Activated CD8-positive, alpha-beta T cell treated with anti-CD3 and anti-CD28 coated beads, Interleukin-2, amount 10 ng/mL, durations not matched to agents 7 days and 5 days (primary cell): ENCODE measurements at regions not wholly inside any gene's neighbourhood (a gene's known extent, or its start where the extent isn't known, plus 50 kb on each side); places are given as distances from the start of the nearest gene placed in this dataset.
A peak's percentile ranks its signal among the peaks of the same experiment; 100 is the strongest.
"Not testable (repeated sequence)": the region's sequence is repeated elsewhere in the genome, so short reads cannot be mapped to it uniquely, and the experiment has no call there.

ENCODE experiments used
- ATAC-seq: fragments of 150-1000 bp; cut with Tn5 transposase; one replicate; pipeline ENCODE4 v1.10.0; 2021; ENCODE audit warnings: moderate library complexity
- CTCF ChIA-PET: fragments of 350-600 bp; sonication (Branson Sonifier 250); formaldehyde crosslinking; loops from one replicate; lab custom pipeline; 2021; ENCODE audit warnings: antibody characterized with exemption; lab: Charles Lee
- POLR2A ChIA-PET: fragments of 350-600 bp; sonication (Branson Sonifier 250); formaldehyde crosslinking; loops from one replicate; lab custom pipeline; 2021; ENCODE audit warnings: antibody characterized with exemption; lab: Charles Lee
- DNase-seq: peaks from one replicate; pipeline ENCODE4 v3.0.0-alpha.2; 2020
- H3K27ac Mint-ChIP-seq: one replicate; pipeline ENCODE4 v1.8.0; 2021; ENCODE audit warnings: mild to moderate bottlenecking, mixed read lengths
- H3K27me3 Mint-ChIP-seq: one replicate; pipeline ENCODE4 v1.8.0; 2021; ENCODE audit warnings: low read depth, mixed read lengths
- H3K36me3 Mint-ChIP-seq: one replicate; pipeline ENCODE4 v1.8.0; 2021; ENCODE audit warnings: low read depth, mixed read lengths
- H3K4me1 Mint-ChIP-seq: one replicate; pipeline ENCODE4 v1.8.0; 2021; ENCODE audit warnings: low read depth, mixed read lengths
- H3K4me3 Mint-ChIP-seq: one replicate; pipeline ENCODE4 v1.8.0; 2021; ENCODE audit warnings: mild to moderate bottlenecking, mixed read lengths
- H3K9me3 Mint-ChIP-seq: one replicate; pipeline ENCODE4 v1.8.0; 2022; ENCODE audit warnings: mixed read lengths; ENCODE audit not compliant: insufficient read depth

DNA sequence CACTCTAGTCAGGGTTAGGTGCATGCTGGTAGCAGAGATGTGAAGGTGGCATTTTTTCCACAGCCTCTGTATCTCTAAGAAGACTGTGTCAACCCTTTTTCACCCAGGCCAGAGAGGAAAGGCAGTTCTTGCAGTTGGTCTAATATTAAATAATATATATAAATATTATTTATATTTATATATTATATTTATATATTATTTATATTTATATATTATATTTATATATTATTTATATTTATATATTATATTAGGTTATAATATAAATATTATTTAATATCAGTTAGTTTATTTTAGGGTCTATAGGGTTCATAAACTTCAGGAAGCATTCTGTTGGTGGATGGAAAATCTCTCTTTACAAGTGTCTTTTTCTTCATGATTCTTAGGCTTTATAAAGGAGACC lies 218.6 kb upstream of the DMRTA1 start:
- peaks cover 31% of the 10 kb centered on the region for H3K27me3 Mint-ChIP-seq
- H3K4me3 Mint-ChIP-seq, result no peak overlapping the region
- peaks cover 9% of the 10 kb centered on the region for H3K9me3 Mint-ChIP-seq
- ATAC-seq (no peak), DNase-seq (no peak)
- H3K27ac Mint-ChIP-seq, result no peak overlapping the region
- H3K36me3 Mint-ChIP-seq, result peaks cover 4% of the 10 kb centered on the region
- no peaks in the 10 kb centered on the region for H3K4me1 Mint-ChIP-seq
- POLR2A ChIA-PET, result no interaction called here
- CTCF ChIA-PET, result interaction anchor here (1.1 to 2.0 kb wide), 2 partner anchors 11 to 414 kb away, joined by 4 read pairs; no protein-coding TSS in a partner anchor

- no peak for DNase-seq
- ChIA-PET POLR2A (no interaction called here), CTCF (interaction anchor here (1.3 to 2.0 kb wide), 2 partner anchors 10 to 182 kb away, joined by 3 to 4 read pairs; no protein-coding TSS in a partner anchor)
- H3K36me3 Mint-ChIP-seq, result peaks cover 4% of the 10 kb centered on the region
- ATAC-seq, result no peak
- peaks cover 33% of the 10 kb centered on the region for H3K27me3 Mint-ChIP-seq
- no peaks in the 10 kb centered on the region for H3K4me1 Mint-ChIP-seq
- no peak overlapping the region for H3K27ac Mint-ChIP-seq
- no peak overlapping the region for H3K4me3 Mint-ChIP-seq
- peaks cover 9% of the 10 kb centered on the region for H3K9me3 Mint-ChIP-seq
These were observed 218.1 kb upstream of the DMRTA1 start for GRCh38 chr9:22228542-22228941.

DNA sequence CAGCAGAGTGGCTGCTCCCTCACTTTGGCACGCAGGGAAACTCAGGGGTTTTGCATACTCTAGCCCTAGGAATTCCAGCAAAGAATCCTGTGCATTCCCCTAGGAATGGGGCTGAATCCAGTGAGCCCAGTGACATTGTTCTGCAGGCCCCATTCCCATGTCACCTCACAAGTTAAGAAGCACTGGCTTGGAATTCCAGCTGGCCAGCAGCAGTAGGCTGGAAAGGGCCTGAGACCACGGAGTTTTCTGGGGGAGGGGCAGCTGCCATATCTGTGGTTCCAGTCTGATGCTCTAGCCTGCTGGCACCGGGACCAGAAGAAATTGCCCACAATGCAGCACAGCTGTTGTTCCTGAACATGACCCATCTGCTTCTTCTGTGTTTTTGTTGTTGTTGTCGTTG lies 217.6 kb upstream of the DMRTA1 start:
- DNase-seq (no peak), ATAC-seq (no peak)
- peaks cover 32% of the 10 kb centered on the region for H3K27me3 Mint-ChIP-seq
- H3K4me3 Mint-ChIP-seq, result no peak overlapping the region
- H3K9me3 Mint-ChIP-seq, result peaks cover 9% of the 10 kb centered on the region
- H3K27ac Mint-ChIP-seq, result no peak overlapping the region
- H3K36me3 Mint-ChIP-seq, result peaks cover 4% of the 10 kb centered on the region
- CTCF ChIA-PET, result interaction anchor here (0.6 to 2.0 kb wide), 3 partner anchors 10 to 415 kb away, joined by 3 to 4 read pairs (median 4); no protein-coding TSS in a partner anchor
- POLR2A ChIA-PET, result interaction anchor here (0.6 kb wide), 1 partner anchor 110 kb away, joined by 3 read pairs; no protein-coding TSS in a partner anchor
- H3K4me1 Mint-ChIP-seq, result no peaks in the 10 kb centered on the region

DNA sequence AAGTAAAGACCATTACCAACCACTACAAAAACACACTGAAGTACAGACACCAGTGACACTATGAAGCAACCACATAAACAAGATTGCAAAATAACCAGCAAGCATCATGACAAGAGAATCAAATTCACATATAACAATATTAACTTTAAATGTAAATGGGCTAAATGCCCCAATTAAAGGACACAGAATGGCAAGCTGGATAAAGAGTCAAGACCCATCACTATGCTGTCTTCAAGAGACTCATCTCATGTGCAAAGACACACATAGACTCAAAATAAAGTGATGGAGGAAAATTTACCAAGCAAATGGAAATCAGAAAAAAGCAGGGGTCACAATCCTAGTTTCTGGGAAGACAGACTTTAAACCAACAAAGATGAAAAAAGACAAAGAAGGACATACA lies 215.3 kb upstream of the DMRTA1 start:
- ATAC-seq, DNase-seq, H3K4me1 Mint-ChIP-seq, H3K27ac Mint-ChIP-seq, H3K36me3 Mint-ChIP-seq, POLR2A ChIA-PET, H3K9me3 Mint-ChIP-seq, H3K4me3 Mint-ChIP-seq: not testable (repeated sequence)
- CTCF ChIA-PET, result interaction anchor here (0.8 kb wide), 1 partner anchor 13 kb away, joined by 3 read pairs; no protein-coding TSS in a partner anchor
- peaks cover 39% of the 10 kb centered on the region for H3K27me3 Mint-ChIP-seq

- Mint-ChIP-seq H3K27ac (no peak overlapping the region), H3K9me3 (peaks cover 9% of the 10 kb centered on the region), H3K4me1 (peaks cover 14% of the 10 kb centered on the region), H3K36me3 (peaks cover 4% of the 10 kb centered on the region), H3K4me3 (no peak overlapping the region), H3K27me3 (peaks cover 35% of the 10 kb centered on the region)
- DNase-seq (no peak), ATAC-seq (no peak)
- ChIA-PET CTCF (interaction anchor here (2.6 kb wide), 1 partner anchor 11 kb away, joined by 9 read pairs; no protein-coding TSS in a partner anchor), POLR2A (no interaction called here)
These were observed 213.7 kb upstream of the DMRTA1 start for GRCh38 chr9:22232971-22233370.

GRCh38 chr9:22237497-22238363 lies 208.9 kb upstream of the DMRTA1 start:
- ChIA-PET CTCF (interaction anchor here (0.8 to 5.4 kb wide), 13 partner anchors 9 to 425 kb away, joined by 3 to 58 read pairs (median 6); no protein-coding TSS in a partner anchor), POLR2A (no interaction called here)
- H3K4me3 Mint-ChIP-seq, result no peak overlapping the region
- no peaks in the 10 kb centered on the region for H3K36me3 Mint-ChIP-seq
- peaks cover 25% of the 10 kb centered on the region for H3K27me3 Mint-ChIP-seq
- no peaks in the 10 kb centered on the region for H3K9me3 Mint-ChIP-seq
- peaks cover 48% of the 10 kb centered on the region for H3K4me1 Mint-ChIP-seq
- ATAC-seq (peak; percentile 28), DNase-seq (no peak)
- no peak overlapping the region for H3K27ac Mint-ChIP-seq

- peak overlapping the region; percentile 14 for H3K27ac Mint-ChIP-seq
- H3K4me1 Mint-ChIP-seq, result peaks cover 48% of the 10 kb centered on the region
- peak; percentile 36 for ATAC-seq
- peaks cover 17% of the 10 kb centered on the region for H3K27me3 Mint-ChIP-seq
- no peak overlapping the region for H3K4me3 Mint-ChIP-seq
- no peaks in the 10 kb centered on the region for H3K9me3 Mint-ChIP-seq
- no peak for DNase-seq
- H3K36me3 Mint-ChIP-seq, result no peaks in the 10 kb centered on the region
- CTCF ChIA-PET, result interaction anchor here (0.7 to 5.4 kb wide), 20 partner anchors 10 to 434 kb away, joined by 3 to 58 read pairs (median 5); partner anchors contain the start of gene CDKN2B
- POLR2A ChIA-PET, result interaction anchor here (1.0 kb wide), 1 partner anchor 111 kb away, joined by 3 read pairs; no protein-coding TSS in a partner anchor
These were observed 207.6 kb upstream of the DMRTA1 start for GRCh38 chr9:22238809-22239684.

GRCh38 chr9:22240619-22241018 lies 206.0 kb upstream of the DMRTA1 start:
- Mint-ChIP-seq H3K27ac (no peak overlapping the region), H3K27me3 (peaks cover 11% of the 10 kb centered on the region), H3K4me3 (no peak overlapping the region), H3K4me1 (peaks cover 48% of the 10 kb centered on the region), H3K9me3 (no peaks in the 10 kb centered on the region), H3K36me3 (no peaks in the 10 kb centered on the region)
- DNase-seq, result no peak
- POLR2A ChIA-PET, result no interaction called here
- CTCF ChIA-PET, result interaction anchor here (1.2 to 5.4 kb wide), 5 partner anchors 26 to 427 kb away, joined by 5 to 58 read pairs (median 7); no protein-coding TSS in a partner anchor
- ATAC-seq, result peak; percentile 60

DNA sequence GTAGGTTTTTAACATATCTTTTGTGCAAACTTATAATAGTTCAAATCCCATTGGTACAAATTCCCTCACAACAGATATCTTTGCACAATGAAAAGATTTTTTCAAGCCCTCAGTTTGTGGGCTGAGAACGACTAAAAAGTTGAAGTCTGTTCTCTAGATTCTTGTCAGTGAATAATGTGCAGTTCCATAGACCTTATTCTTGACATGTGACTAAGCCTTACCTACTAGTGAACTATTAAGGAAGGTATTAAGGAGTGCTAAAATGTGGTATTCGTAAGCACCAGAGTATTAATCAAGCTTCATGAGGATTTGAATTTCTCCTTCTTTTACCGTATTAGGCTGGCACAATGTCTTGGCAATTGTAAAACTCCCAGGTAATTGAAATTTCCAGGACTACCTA lies 205.6 kb upstream of the DMRTA1 start:
- ATAC-seq (peak; percentile 12), DNase-seq (no peak)
- Mint-ChIP-seq H3K27ac (no peak overlapping the region), H3K9me3 (no peaks in the 10 kb centered on the region), H3K36me3 (no peaks in the 10 kb centered on the region), H3K4me1 (peaks cover 48% of the 10 kb centered on the region), H3K4me3 (no peak overlapping the region), H3K27me3 (peaks cover 11% of the 10 kb centered on the region)
- ChIA-PET POLR2A (no interaction called here), CTCF (interaction anchor here (1.2 to 5.4 kb wide), 3 partner anchors 121 to 428 kb away, joined by 5 to 58 read pairs (median 14); no protein-coding TSS in a partner anchor)

GRCh38 chr9:22241611-22242010 lies 205.0 kb upstream of the DMRTA1 start:
- ATAC-seq, result no peak
- no peak for DNase-seq
- Mint-ChIP-seq H3K4me1 (peaks cover 46% of the 10 kb centered on the region), H3K27me3 (peaks cover 12% of the 10 kb centered on the region), H3K27ac (no peak overlapping the region), H3K36me3 (no peaks in the 10 kb centered on the region), H3K9me3 (no peaks in the 10 kb centered on the region), H3K4me3 (no peak overlapping the region)
- CTCF ChIA-PET, result interaction anchor here (1.2 to 5.4 kb wide), 3 partner anchors 122 to 428 kb away, joined by 5 to 58 read pairs (median 14); no protein-coding TSS in a partner anchor
- POLR2A ChIA-PET, result no interaction called here
